GM12892 (cell line): ENCODE measurements at regions not wholly inside any gene's neighbourhood (a gene's known extent, or its start where the extent isn't known, plus 50 kb on each side); places are given as distances from the start of the nearest gene placed in this dataset.

Experiments used
- DNase-seq: peaks from one replicate; pipeline ENCODE4 v3.0.0; 2011; ENCODE audit not compliant: insufficient read length
- FAIRE-seq: peaks from 2 replicates; lab custom pipeline; 2011; peaks lifted over from hg19 to GRCh38; lab: Jason Lieb, UNC
- POLR2A ChIP-seq: IDR thresholded peaks from 2 replicates; pipeline ENCODE4 v1.6.1; 2011; ENCODE audit warnings: low read depth, low read length, control low read depth
- POLR2AphosphoS5 ChIP-seq: IDR thresholded peaks from 2 replicates; pipeline ENCODE4 v1.6.1; 2011; ENCODE audit warnings: low read depth, low read length, control low read depth
- TAF1 ChIP-seq: IDR thresholded peaks from 2 replicates; pipeline ENCODE4 v1.6.1; 2011; ENCODE audit warnings: low read depth, mild to moderate bottlenecking, control low read depth, low read length, borderline replicate concordance

DNA sequence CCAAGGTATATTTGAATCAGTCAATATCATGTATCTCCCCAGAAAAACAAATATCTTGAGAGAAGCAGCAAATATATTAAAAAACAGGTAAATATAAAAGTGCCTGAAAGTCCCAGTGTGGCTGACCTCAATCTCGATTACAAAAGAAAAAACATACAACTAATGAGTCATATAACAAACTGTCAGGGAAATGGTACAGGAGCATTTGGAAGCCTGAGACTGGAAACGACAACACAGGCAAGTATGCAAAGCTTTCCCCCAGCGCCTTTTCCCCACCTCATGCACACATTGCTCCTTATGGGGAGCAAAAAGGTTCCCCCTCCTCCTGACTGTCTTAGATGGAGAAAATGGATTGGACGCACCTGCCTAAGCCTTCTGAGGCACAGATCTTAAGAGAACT lies 230.7 kb downstream of the TMX3 start:
- FAIRE-seq: no peak
- no peak for DNase-seq
- TF ChIP-seq POLR2A (no peak), TAF1 (no peak), POLR2AphosphoS5 (no peak)

DNA sequence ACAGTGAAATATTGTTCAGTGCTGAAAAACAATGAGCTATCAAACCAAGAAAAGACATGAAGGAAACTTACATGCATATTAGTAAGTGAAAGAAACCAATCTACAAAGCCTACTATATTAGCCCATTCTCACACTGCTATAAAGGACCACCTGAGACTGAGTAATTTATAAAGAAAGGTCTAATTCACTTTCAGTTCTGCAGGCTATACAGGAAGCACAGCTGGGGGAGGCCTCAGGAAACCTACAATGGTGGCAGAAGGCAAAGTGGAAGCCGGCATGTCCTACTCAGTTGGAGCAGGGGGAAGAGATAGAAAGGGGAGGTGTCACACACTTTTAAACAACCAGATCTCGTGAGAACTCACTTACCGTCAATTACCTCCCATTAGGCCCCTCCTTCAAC lies 232.1 kb downstream of the TMX3 start:
- no peak for TF ChIP-seq POLR2AphosphoS5
- TF ChIP-seq POLR2A: no peak
- no peak for TF ChIP-seq TAF1
- no peak for FAIRE-seq
- DNase-seq: no peak

DNA sequence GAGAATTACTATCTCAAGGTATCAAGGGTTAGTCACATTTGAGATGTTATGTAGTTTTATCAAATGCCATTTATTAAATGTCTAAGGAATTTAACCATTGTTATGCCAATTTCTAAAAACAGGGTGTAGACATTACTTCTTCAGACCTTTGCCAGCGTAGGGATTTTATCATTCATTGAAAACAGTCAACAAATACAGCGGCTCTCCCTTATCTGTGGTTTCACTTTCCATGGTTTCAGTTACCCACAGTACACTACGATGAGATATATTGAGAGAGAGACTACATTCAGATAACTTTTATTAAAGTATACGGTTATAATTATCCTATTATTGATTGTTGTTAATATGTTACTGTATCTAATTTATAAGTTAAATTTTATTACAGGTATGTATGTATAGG lies 234.7 kb downstream of the TMX3 start:
- FAIRE-seq (no peak), DNase-seq (no peak)
- no peak for TF ChIP-seq POLR2AphosphoS5
- TF ChIP-seq TAF1: no peak
- no peak for TF ChIP-seq POLR2A

DNA sequence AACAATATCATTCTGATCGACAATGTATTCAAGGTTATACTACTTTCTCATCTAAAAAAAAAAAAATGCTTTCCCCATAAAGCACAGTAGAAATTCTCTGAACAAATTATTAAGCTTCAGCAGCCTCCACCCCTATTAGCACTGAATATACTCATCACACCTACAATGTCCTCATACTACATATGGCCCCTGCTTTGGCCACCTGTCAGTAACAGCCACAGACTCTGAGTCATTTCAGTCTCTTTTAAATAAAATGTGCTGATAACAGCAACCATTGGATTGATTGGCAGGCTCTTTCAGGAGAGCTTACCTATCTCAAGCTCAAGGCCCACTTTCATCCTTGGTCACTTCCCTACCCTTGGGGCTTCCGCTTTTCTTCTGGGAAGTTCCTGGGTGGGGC lies 236.7 kb downstream of the TMX3 start:
- DNase-seq (no peak), FAIRE-seq (no peak)
- TF ChIP-seq POLR2A: no peak
- TF ChIP-seq TAF1: no peak
- no peak for TF ChIP-seq POLR2AphosphoS5

DNA sequence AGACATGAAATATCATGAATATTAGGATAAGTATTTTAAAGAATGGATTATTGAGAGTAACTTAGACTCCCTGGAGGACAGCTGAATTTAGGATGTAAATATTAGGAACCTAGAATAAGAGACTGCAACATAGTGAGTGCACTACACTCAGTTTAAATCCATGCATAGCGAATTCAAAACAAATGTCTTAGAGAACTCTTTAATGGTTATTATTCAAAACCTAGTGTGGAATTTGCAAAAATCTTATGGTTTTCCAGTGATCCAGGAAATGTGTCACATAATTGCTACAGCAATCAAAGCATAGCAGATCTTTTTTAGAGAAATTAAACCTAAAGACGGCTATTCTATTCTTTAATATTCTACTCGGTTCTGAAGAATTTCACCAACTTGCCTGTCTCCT lies 239.0 kb downstream of the TMX3 start:
- FAIRE-seq (no peak), DNase-seq (no peak)
- TF ChIP-seq POLR2AphosphoS5: no peak
- no peak for TF ChIP-seq POLR2A
- TF ChIP-seq TAF1: no peak

DNA sequence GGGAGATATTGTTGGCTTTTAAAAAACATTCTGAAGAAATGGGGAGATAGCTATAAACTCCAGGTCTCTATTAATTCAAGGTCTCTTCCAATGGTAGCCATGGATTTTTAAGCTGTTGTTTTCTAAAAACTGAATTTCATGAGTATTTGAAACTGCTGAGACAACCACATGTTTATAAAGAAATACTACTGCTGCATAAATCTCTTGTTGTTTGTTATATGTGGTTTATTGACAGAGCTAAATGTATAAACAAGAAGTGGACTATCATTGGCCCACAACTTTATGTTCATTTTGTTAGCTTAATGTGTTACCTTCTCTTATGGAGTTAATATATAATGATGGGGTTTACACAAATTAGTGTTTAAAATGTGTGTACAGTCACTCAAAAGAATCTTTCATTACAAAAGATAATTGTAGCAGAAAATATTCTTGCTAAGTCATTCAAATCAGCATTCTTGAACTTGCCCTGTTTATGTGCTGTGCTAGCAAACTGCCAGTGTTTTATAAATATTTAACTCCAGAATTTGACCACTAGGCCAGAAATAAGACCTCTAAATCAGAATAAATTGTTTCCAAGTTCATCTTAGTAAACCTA lies 242.1 kb downstream of the TMX3 start:
- DNase-seq (no peak), FAIRE-seq (no peak)
- TF ChIP-seq POLR2A (no peak), TAF1 (no peak), POLR2AphosphoS5 (no peak)

DNA sequence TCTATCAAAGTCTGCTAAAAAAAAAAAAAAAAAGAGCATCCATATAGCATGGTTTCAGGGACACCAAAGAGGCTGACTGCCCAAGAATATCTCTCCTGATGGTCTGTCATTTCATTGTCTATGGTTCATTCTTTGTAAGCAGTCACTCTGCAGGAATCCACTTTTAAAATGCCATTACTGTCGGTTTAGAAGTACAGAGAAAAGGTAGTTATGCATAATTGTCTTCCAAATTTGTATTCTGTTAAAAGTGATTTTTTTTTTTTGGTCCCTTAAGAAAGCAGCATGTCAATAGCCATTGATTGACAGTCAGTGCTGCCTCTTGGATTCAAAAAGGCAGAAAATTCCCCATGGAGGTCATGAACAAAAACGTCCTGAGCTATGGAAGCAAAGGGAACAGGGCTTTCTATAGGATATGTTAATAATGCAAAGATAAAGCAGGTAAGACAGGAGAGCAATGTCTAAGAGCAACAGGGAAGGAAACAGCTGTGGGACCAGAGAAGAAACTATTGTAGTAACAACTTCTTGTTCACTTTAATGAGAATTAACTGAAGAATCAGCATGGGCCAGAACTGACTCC lies 245.8 kb downstream of the TMX3 start:
- DNase-seq (no peak), FAIRE-seq (no peak)
- TF ChIP-seq TAF1 (no peak), POLR2A (no peak), POLR2AphosphoS5 (no peak)

DNA sequence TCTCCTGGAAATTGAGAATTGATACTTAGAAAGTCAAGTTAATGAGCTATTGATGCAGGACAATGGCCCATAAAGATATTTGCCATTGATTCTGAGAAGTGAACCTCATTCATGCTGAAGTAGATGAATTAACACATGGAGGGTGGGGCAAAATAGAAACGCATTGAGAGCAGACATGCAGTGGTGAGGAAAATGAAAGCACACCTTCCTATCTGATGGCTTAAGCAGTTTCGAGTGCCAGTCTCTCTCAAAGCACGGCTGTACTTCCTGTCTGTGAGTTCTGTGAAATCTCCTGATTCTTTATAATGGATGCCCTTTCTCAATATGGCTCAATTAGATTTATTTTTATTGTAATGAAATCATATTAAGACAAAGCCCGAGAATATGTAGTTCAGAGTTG lies 247.0 kb downstream of the TMX3 start:
- DNase-seq (no peak), FAIRE-seq (no peak)
- TF ChIP-seq POLR2A: no peak
- no peak for TF ChIP-seq TAF1
- no peak for TF ChIP-seq POLR2AphosphoS5

DNA sequence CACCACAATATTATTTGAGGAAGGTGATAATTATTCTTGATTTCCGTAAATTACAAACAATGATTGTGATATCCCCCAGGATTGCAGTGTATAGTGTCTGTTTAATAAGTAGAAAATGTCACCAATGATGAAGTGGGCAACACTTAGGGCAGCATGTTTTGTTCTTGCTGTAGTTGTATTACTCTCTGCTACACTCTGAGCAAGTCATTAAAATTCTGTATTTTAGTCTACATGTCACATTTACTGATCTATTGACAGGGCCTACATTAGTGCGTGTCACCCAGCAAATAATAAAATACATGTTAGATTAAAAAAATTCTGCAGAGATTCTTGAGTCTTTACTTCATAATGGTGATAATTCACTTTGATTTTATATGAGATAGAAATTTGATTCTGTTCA lies 247.6 kb downstream of the TMX3 start:
- DNase-seq: no peak
- no peak for FAIRE-seq
- no peak for TF ChIP-seq TAF1
- no peak for TF ChIP-seq POLR2A
- TF ChIP-seq POLR2AphosphoS5: no peak

DNA sequence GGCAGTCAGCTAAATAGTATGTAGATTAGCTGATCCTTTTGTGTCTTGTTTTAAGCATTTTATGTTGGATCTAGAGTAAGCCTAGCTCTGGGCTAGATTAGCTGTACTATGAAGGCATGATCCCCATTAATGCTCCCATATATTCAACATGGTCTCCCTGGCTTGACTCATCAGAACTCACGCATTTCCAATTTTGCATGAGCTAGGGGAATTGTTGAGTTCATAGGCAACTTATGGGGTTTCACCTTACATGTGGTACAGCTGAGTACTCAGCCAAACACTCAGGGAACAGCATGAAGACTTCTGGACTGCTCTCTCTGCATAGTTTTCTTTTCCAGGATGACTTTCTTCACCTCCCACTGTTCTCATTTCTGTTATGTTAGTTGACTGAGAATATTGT lies 248.2 kb downstream of the TMX3 start:
- FAIRE-seq (no peak), DNase-seq (no peak)
- TF ChIP-seq POLR2A: no peak
- no peak for TF ChIP-seq POLR2AphosphoS5
- TF ChIP-seq TAF1: no peak

DNA sequence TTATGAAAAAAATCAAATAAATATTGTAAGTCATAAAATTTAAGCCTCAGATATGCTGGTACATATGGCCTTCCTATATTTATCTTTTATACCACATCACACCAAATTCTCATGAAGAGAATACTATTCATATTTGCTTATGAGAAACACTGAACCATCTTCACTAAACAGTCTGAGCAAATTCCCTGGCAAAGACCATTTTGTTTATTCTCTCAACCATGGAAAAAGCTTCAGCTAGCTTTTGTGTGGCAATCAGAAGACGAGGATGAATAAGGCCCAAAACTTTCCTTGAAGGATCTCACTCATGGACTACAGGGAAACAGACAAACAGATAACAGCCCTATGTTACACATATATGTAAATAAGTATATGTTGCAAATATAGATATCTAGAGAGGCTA lies 252.1 kb downstream of the TMX3 start:
- no peak for TF ChIP-seq POLR2A
- TF ChIP-seq TAF1: no peak
- TF ChIP-seq POLR2AphosphoS5: no peak
- no peak for DNase-seq
- FAIRE-seq: no peak

DNA sequence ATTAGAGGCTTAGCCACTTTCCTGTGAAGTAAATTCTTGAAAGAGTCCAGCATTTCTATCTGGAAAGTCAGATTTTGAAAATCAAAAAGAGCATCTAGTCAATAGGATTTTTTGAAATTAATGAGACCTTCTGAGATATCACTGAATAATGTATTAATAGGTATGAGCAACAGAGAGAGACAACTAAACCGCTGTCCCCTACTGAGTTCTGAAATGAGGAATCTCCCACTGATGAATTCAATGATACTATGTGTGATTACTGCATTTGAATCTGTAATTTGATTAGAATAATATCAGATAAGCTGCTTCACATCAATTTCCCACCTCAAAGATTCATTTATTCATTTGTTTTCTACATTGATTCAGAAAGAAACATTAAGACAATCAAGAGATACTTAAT lies 252.8 kb downstream of the TMX3 start:
- no peak for TF ChIP-seq POLR2AphosphoS5
- no peak for TF ChIP-seq POLR2A
- TF ChIP-seq TAF1: no peak
- FAIRE-seq (no peak), DNase-seq (no peak)

DNA sequence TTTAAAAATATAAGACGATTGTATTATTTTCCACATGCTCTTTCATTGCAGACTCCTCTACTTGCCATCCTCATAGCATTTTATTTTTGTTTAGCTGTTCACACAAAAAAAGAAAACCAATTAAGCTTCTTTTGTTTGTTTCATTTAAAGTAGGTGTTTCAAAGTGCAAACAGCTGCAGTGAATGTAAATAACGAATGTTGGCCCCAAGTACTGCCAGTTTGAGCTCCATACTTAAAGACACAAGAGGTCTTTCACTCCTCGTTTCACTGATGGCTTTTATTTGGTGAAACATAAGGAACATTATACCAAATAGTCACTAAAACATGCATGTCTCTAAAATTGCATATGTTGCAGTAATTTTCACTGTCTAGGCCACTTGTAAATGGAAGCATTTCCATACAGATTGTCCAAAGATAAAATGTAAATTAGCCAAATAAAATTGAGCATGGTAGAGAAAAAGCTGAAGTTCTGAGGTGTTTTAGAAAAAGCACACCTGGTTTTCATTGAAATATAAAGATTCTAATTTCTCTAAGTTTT lies 253.4 kb downstream of the TMX3 start:
- FAIRE-seq (no peak), DNase-seq (no peak)
- TF ChIP-seq POLR2A (no peak), POLR2AphosphoS5 (no peak), TAF1 (no peak)
